Gastrocnemius medialis (tissue), 4 donors: ENCODE measurements at regions not wholly inside any gene's neighbourhood (a gene's known extent, or its start where the extent isn't known, plus 50 kb on each side); places are given as distances from the start of the nearest gene placed in this dataset.

Experiments used
- POLR2A ChIP-seq, 2 donors: fragments of 450-650 bp; IDR thresholded peaks; one replicate each; pipeline ENCODE4 v1.6.1; 2017; ENCODE audit warnings: antibody characterized with exemption in 2 of 2, mild to moderate bottlenecking in 2 of 2, moderate library complexity in 2 of 2
- TF ChIP-seq, protein P1 (sequence below), 5 experiments: fragments of 450-650 bp in 3 of 5; fragments of 200-600 bp in 2 of 5; sonication (generic) in 2 of 5; IDR thresholded peaks in 4 of 5; conservative IDR thresholded peaks in 1 of 5; 1 replicate in 4 of 5; 2 replicates in 1 of 5; pipeline ENCODE4 v1.5.1; 2016 to 2019; ENCODE audit warnings: antibody characterized with exemption in 5 of 5, mild to moderate bottlenecking in 3 of 5, moderate library complexity in 3 of 5

DNA sequence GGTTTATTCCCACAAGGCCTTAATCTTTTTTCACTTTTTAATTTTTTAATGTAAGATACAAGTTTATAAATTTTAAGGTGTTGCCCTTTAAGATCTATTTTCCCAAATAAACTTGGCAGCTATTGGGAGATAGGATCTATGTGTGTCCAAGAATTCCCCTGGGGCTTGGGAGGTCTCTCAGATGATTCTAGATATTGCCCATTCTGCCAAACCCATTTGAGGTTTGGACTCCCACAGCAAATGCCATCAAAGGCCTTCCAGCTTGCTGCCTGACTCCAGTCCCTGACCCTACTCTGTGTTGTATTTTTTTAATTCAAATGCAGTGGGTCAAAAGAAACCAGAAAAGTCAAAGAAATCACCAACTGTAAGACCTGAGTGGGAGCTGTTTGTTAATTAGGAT, 120.0 kb upstream of the CHRDL1 start:
- TF ChIP-seq, protein P1, sequence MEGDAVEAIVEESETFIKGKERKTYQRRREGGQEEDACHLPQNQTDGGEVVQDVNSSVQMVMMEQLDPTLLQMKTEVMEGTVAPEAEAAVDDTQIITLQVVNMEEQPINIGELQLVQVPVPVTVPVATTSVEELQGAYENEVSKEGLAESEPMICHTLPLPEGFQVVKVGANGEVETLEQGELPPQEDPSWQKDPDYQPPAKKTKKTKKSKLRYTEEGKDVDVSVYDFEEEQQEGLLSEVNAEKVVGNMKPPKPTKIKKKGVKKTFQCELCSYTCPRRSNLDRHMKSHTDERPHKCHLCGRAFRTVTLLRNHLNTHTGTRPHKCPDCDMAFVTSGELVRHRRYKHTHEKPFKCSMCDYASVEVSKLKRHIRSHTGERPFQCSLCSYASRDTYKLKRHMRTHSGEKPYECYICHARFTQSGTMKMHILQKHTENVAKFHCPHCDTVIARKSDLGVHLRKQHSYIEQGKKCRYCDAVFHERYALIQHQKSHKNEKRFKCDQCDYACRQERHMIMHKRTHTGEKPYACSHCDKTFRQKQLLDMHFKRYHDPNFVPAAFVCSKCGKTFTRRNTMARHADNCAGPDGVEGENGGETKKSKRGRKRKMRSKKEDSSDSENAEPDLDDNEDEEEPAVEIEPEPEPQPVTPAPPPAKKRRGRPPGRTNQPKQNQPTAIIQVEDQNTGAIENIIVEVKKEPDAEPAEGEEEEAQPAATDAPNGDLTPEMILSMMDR (IDR thresholded peaks at IDR 0.05 in 4 of 5, conservative IDR thresholded peaks at IDR 0.05 in 1 of 5): no peak
- TF ChIP-seq POLR2A (IDR thresholded peaks at IDR 0.05): no peak
